ENCODE measurements at regions not wholly inside any gene's neighbourhood (a gene's known extent, or its start where the extent isn't known, plus 50 kb on each side); places are given as distances from the start of the nearest gene placed in this dataset.

DNA sequence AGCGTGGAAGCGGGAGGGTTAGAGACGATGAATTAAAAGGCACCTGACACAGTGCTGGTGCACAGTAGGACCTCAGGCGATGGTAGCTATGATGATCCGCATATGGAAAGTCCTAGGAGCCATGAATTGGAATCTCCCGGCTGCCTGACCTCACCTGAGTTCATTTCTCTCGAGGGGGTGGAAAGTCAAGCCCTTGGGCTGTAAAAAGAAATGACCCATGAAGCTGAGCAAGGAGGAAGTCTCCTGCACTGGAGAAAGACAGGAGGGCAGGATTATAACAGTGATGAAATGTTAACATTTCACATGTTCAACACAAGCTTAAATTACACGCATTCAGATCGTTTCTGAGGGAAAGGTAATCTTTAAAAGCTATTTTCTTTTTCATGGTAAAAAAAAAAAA, 481.2 kb downstream of the MATN1 start:
- no peak overlapping the region for H3K9ac ChIP-seq (ENCODE audit: low read depth in 1 of 2, low read length in 2 of 2)
- no peak overlapping the region for H3K4me3 ChIP-seq (ENCODE audit: low read length in 2 of 2)
- no peaks in the 10 kb centered on the region for H3K9me3 ChIP-seq (ENCODE audit: control insufficient read depth in 2 of 2, low read length in 2 of 2)
- H3K36me3 ChIP-seq (ENCODE audit: control insufficient read depth in 2 of 2, insufficient read depth in 2 of 2, low read length in 2 of 2), result no peaks in the 10 kb centered on the region
- H3K27me3 ChIP-seq (ENCODE audit: control insufficient read depth in 2 of 2, insufficient read depth in 2 of 2, low read length in 2 of 2), result peaks cover 0 to 6% of the 10 kb centered on the region in 2 donors
- no peak overlapping the region for H3K27ac ChIP-seq (ENCODE audit: low read depth in 2 of 2, low read length in 2 of 2)
- H3K4me1 ChIP-seq (ENCODE audit: control insufficient read depth in 2 of 2, insufficient read depth in 2 of 2, low read length in 2 of 2), result no peaks in the 10 kb centered on the region

- Histone ChIP-seq H3K4me3 (ENCODE audit: low read length in 2 of 2) (no peak overlapping the region), H3K36me3 (ENCODE audit: control insufficient read depth in 2 of 2, insufficient read depth in 2 of 2, low read length in 2 of 2) (no peaks in the 10 kb centered on the region), H3K27me3 (ENCODE audit: control insufficient read depth in 2 of 2, insufficient read depth in 2 of 2, low read length in 2 of 2) (peaks cover 0 to 6% of the 10 kb centered on the region in 2 donors), H3K9ac (ENCODE audit: low read depth in 1 of 2, low read length in 2 of 2) (no peak overlapping the region), H3K9me3 (ENCODE audit: control insufficient read depth in 2 of 2, low read length in 2 of 2) (no peaks in the 10 kb centered on the region), H3K4me1 (ENCODE audit: control insufficient read depth in 2 of 2, insufficient read depth in 2 of 2, low read length in 2 of 2) (no peaks in the 10 kb centered on the region), H3K27ac (ENCODE audit: low read depth in 2 of 2, low read length in 2 of 2) (no peak overlapping the region)
Measured at GRCh38 chr1:30241681-30242080, 481.7 kb downstream of the MATN1 start.

GRCh38 chr1:30234091-30234490, 489.3 kb downstream of the MATN1 start:
- no peak overlapping the region for H3K27ac ChIP-seq (ENCODE audit: low read depth in 2 of 2, low read length in 2 of 2)
- H3K36me3 ChIP-seq (ENCODE audit: control insufficient read depth in 2 of 2, insufficient read depth in 2 of 2, low read length in 2 of 2), result no peaks in the 10 kb centered on the region
- no peak overlapping the region for H3K4me3 ChIP-seq (ENCODE audit: low read length in 2 of 2)
- no peaks in the 10 kb centered on the region for H3K9me3 ChIP-seq (ENCODE audit: control insufficient read depth in 2 of 2, low read length in 2 of 2)
- H3K27me3 ChIP-seq (ENCODE audit: control insufficient read depth in 2 of 2, insufficient read depth in 2 of 2, low read length in 2 of 2), result peaks cover 0 to 2% of the 10 kb centered on the region in 2 donors
- H3K4me1 ChIP-seq (ENCODE audit: control insufficient read depth in 2 of 2, insufficient read depth in 2 of 2, low read length in 2 of 2), result no peaks in the 10 kb centered on the region
- H3K9ac ChIP-seq (ENCODE audit: low read depth in 1 of 2, low read length in 2 of 2), result no peak overlapping the region

GRCh38 chr1:30232288-30232899, 491.0 kb downstream of the MATN1 start:
- Histone ChIP-seq H3K4me3 (ENCODE audit: low read length in 2 of 2) (no peak overlapping the region), H3K27ac (ENCODE audit: low read depth in 2 of 2, low read length in 2 of 2) (no peak overlapping the region), H3K9ac (ENCODE audit: low read depth in 1 of 2, low read length in 2 of 2) (no peak overlapping the region), H3K4me1 (ENCODE audit: control insufficient read depth in 2 of 2, insufficient read depth in 2 of 2, low read length in 2 of 2) (no peaks in the 10 kb centered on the region), H3K9me3 (ENCODE audit: control insufficient read depth in 2 of 2, low read length in 2 of 2) (no peaks in the 10 kb centered on the region), H3K36me3 (ENCODE audit: control insufficient read depth in 2 of 2, insufficient read depth in 2 of 2, low read length in 2 of 2) (no peaks in the 10 kb centered on the region), H3K27me3 (ENCODE audit: control insufficient read depth in 2 of 2, insufficient read depth in 2 of 2, low read length in 2 of 2) (peaks cover 0 to 2% of the 10 kb centered on the region in 2 donors)

DNA sequence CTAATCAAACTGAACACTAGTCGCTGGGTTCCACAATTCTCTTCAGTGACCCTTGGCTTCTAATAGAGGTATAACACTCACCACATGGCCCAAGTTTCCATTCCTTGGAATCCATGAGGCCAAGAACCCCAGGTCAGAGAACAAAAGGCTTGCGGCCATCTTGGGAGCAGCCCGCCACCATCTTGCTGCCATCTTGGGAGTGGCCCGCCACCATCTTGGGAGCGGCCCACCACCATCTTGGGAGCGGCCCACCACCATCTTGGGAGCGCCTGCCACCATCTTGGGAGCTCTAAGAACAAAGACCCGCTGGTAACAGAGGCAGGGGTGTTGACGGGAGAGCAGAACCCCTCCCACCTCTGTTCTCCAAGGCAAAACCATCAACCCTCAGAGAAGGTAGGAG, 493.4 kb downstream of the MATN1 start:
- Histone ChIP-seq H3K36me3 (ENCODE audit: control insufficient read depth in 2 of 2, insufficient read depth in 2 of 2, low read length in 2 of 2) (no peaks in the 10 kb centered on the region), H3K4me1 (ENCODE audit: control insufficient read depth in 2 of 2, insufficient read depth in 2 of 2, low read length in 2 of 2) (no peaks in the 10 kb centered on the region), H3K9me3 (ENCODE audit: control insufficient read depth in 2 of 2, low read length in 2 of 2) (no peaks in the 10 kb centered on the region), H3K9ac (ENCODE audit: low read depth in 1 of 2, low read length in 2 of 2) (no peak overlapping the region), H3K27ac (ENCODE audit: low read depth in 2 of 2, low read length in 2 of 2) (no peak overlapping the region), H3K27me3 (ENCODE audit: control insufficient read depth in 2 of 2, insufficient read depth in 2 of 2, low read length in 2 of 2) (peaks cover 0 to 2% of the 10 kb centered on the region in 2 donors), H3K4me3 (ENCODE audit: low read length in 2 of 2) (no peak overlapping the region)

DNA sequence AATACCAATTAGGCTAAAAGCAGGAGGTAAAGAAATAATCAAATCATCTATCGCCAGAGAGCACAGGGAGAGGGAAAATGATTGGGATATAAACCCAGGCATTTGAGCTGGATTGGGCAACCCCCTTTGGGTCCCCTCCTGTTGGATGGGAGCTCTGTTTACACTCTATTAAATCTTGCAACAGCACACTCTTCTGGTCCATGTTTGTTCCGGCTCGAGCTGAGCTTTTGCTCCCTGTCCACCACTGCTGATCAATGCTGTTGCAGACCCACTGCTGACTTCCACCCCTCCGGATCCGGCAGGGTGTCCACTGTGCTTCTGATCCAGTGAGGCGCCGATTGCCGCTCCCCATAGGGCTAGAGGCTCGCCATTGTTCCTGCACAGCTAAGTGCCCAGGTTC, 493.8 kb downstream of the MATN1 start:
- H3K36me3 ChIP-seq (ENCODE audit: control insufficient read depth in 2 of 2, insufficient read depth in 2 of 2, low read length in 2 of 2), result no peaks in the 10 kb centered on the region
- H3K9me3 ChIP-seq (ENCODE audit: control insufficient read depth in 2 of 2, low read length in 2 of 2), result no peaks in the 10 kb centered on the region
- H3K4me1 ChIP-seq (ENCODE audit: control insufficient read depth in 2 of 2, insufficient read depth in 2 of 2, low read length in 2 of 2), result no peaks in the 10 kb centered on the region
- no peak overlapping the region for H3K9ac ChIP-seq (ENCODE audit: low read depth in 1 of 2, low read length in 2 of 2)
- H3K4me3 ChIP-seq (ENCODE audit: low read length in 2 of 2), result no peak overlapping the region
- H3K27me3 ChIP-seq (ENCODE audit: control insufficient read depth in 2 of 2, insufficient read depth in 2 of 2, low read length in 2 of 2), result peaks cover 0 to 2% of the 10 kb centered on the region in 2 donors
- H3K27ac ChIP-seq (ENCODE audit: low read depth in 2 of 2, low read length in 2 of 2), result no peak overlapping the region

- H3K27ac ChIP-seq (ENCODE audit: low read depth in 2 of 2, low read length in 2 of 2), result no peak overlapping the region
- no peak overlapping the region for H3K4me3 ChIP-seq (ENCODE audit: low read length in 2 of 2)
- no peaks in the 10 kb centered on the region for H3K36me3 ChIP-seq (ENCODE audit: control insufficient read depth in 2 of 2, insufficient read depth in 2 of 2, low read length in 2 of 2)
- H3K9ac ChIP-seq (ENCODE audit: low read depth in 1 of 2, low read length in 2 of 2), result no peak overlapping the region
- no peaks in the 10 kb centered on the region for H3K4me1 ChIP-seq (ENCODE audit: control insufficient read depth in 2 of 2, insufficient read depth in 2 of 2, low read length in 2 of 2)
- H3K9me3 ChIP-seq (ENCODE audit: control insufficient read depth in 2 of 2, low read length in 2 of 2), result no peaks in the 10 kb centered on the region
- H3K27me3 ChIP-seq (ENCODE audit: control insufficient read depth in 2 of 2, insufficient read depth in 2 of 2, low read length in 2 of 2), result peaks cover 0 to 2% of the 10 kb centered on the region in 2 donors
Measured at GRCh38 chr1:30226648-30227047, 496.7 kb downstream of the MATN1 start.

GRCh38 chr1:30225357-30225756, 498.0 kb downstream of the MATN1 start:
- H3K4me3 ChIP-seq (ENCODE audit: low read length in 2 of 2), result no peak overlapping the region
- no peaks in the 10 kb centered on the region for H3K36me3 ChIP-seq (ENCODE audit: control insufficient read depth in 2 of 2, insufficient read depth in 2 of 2, low read length in 2 of 2)
- H3K27me3 ChIP-seq (ENCODE audit: control insufficient read depth in 2 of 2, insufficient read depth in 2 of 2, low read length in 2 of 2), result no peaks in the 10 kb centered on the region
- H3K4me1 ChIP-seq (ENCODE audit: control insufficient read depth in 2 of 2, insufficient read depth in 2 of 2, low read length in 2 of 2), result no peaks in the 10 kb centered on the region
- no peaks in the 10 kb centered on the region for H3K9me3 ChIP-seq (ENCODE audit: control insufficient read depth in 2 of 2, low read length in 2 of 2)
- no peak overlapping the region for H3K9ac ChIP-seq (ENCODE audit: low read depth in 1 of 2, low read length in 2 of 2)
- no peak overlapping the region for H3K27ac ChIP-seq (ENCODE audit: low read depth in 2 of 2, low read length in 2 of 2)

- Histone ChIP-seq H3K9ac (ENCODE audit: low read depth in 1 of 2, low read length in 2 of 2) (no peak overlapping the region), H3K27me3 (ENCODE audit: control insufficient read depth in 2 of 2, insufficient read depth in 2 of 2, low read length in 2 of 2) (peaks cover 0 to 2% of the 10 kb centered on the region in 2 donors), H3K27ac (ENCODE audit: low read depth in 2 of 2, low read length in 2 of 2) (no peak overlapping the region), H3K9me3 (ENCODE audit: control insufficient read depth in 2 of 2, low read length in 2 of 2) (no peaks in the 10 kb centered on the region), H3K4me3 (ENCODE audit: low read length in 2 of 2) (no peak overlapping the region), H3K4me1 (ENCODE audit: control insufficient read depth in 2 of 2, insufficient read depth in 2 of 2, low read length in 2 of 2) (no peaks in the 10 kb centered on the region), H3K36me3 (ENCODE audit: control insufficient read depth in 2 of 2, insufficient read depth in 2 of 2, low read length in 2 of 2) (no peaks in the 10 kb centered on the region)
Measured at GRCh38 chr1:30219675-30220074, 503.7 kb downstream of the MATN1 start.

DNA sequence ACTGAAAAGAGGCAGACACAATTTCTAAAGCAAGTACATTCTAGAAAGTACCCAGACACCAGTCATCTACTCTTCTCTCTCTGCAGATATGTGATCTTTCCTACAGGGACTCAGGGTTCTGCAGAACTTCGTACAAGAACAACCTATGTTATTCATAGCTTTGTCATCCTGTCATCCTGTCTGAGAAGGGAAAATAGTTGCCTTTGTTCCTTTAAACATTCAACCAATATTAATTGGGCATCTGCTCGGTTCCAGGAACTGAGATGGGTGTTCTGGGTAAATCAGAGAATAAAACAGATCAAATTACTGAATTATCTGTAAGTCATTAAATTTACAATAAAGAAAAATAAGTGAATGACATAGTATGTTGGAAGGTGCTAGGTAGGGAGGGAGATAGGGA, 504.9 kb downstream of the MATN1 start:
- H3K4me3 ChIP-seq (ENCODE audit: low read length in 2 of 2), result no peak overlapping the region
- no peaks in the 10 kb centered on the region for H3K36me3 ChIP-seq (ENCODE audit: control insufficient read depth in 2 of 2, insufficient read depth in 2 of 2, low read length in 2 of 2)
- H3K9me3 ChIP-seq (ENCODE audit: control insufficient read depth in 2 of 2, low read length in 2 of 2), result no peaks in the 10 kb centered on the region
- peaks cover 0 to 4% of the 10 kb centered on the region in 2 donors for H3K27me3 ChIP-seq (ENCODE audit: control insufficient read depth in 2 of 2, insufficient read depth in 2 of 2, low read length in 2 of 2)
- no peaks in the 10 kb centered on the region for H3K4me1 ChIP-seq (ENCODE audit: control insufficient read depth in 2 of 2, insufficient read depth in 2 of 2, low read length in 2 of 2)
- no peak overlapping the region for H3K27ac ChIP-seq (ENCODE audit: low read depth in 2 of 2, low read length in 2 of 2)
- H3K9ac ChIP-seq (ENCODE audit: low read depth in 1 of 2, low read length in 2 of 2), result no peak overlapping the region

DNA sequence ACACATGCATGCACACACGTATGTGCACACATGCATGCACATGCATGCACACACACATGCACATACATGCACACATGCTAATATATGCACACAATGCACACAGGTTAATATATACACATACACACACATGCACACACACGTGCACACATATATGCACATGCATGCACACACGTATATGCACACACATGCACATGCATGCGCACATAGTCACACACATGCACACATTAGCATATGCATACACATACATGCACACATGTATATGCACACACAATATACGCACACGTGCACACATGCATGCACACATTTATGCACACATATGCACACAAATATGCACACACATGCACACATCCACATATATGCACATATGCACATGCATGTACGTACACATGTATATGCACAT, 506.8 kb downstream of the MATN1 start:
- Histone ChIP-seq H3K27me3 (ENCODE audit: control insufficient read depth in 2 of 2, insufficient read depth in 2 of 2, low read length in 2 of 2) (peaks cover 0 to 4% of the 10 kb centered on the region in 2 donors), H3K4me3 (ENCODE audit: low read length in 2 of 2) (no peak overlapping the region), H3K4me1 (ENCODE audit: control insufficient read depth in 2 of 2, insufficient read depth in 2 of 2, low read length in 2 of 2) (no peaks in the 10 kb centered on the region)

More for the DNA sequence above, 506.8 kb downstream of the MATN1 start:
- Histone ChIP-seq H3K27ac (ENCODE audit: low read depth in 2 of 2, low read length in 2 of 2) (no peak overlapping the region), H3K9ac (ENCODE audit: low read depth in 1 of 2, low read length in 2 of 2) (no peak overlapping the region), H3K36me3 (ENCODE audit: control insufficient read depth in 2 of 2, insufficient read depth in 2 of 2, low read length in 2 of 2) (no peaks in the 10 kb centered on the region), H3K9me3 (ENCODE audit: control insufficient read depth in 2 of 2, low read length in 2 of 2) (no peaks in the 10 kb centered on the region)

Measured in mucosa of rectum (tissue), 2 donors.